KMS-11 (cell line): ENCODE measurements at regions not wholly inside any gene's neighbourhood (a gene's known extent, or its start where the extent isn't known, plus 50 kb on each side); places are given as distances from the start of the nearest gene placed in this dataset.

Experiments used
- H2AFZ ChIP-seq: fragments of 200-600 bp; sonication (generic); 2 replicates; pipeline ENCODE4 v1.6.1; 2016; ENCODE audit warnings: antibody characterized with exemption, mixed run types, low read depth
- H3K27ac ChIP-seq: fragments of 200-600 bp; sonication (generic); 2 replicates; pipeline ENCODE4 v1.6.1; 2016; ENCODE audit warnings: mild to moderate bottlenecking, mixed run types
- H3K27me3 ChIP-seq: fragments of 200-600 bp; sonication (generic); 2 replicates; pipeline ENCODE4 v1.6.1; 2017; ENCODE audit warnings: mild to moderate bottlenecking, low read depth, mixed run types, moderate library complexity; ENCODE audit not compliant: insufficient read depth
- H3K36me3 ChIP-seq: fragments of 200-600 bp; sonication (generic); 2 replicates; pipeline ENCODE4 v1.6.1; 2017; ENCODE audit warnings: mild to moderate bottlenecking, mixed run types; ENCODE audit not compliant: insufficient read depth
- H3K4me1 ChIP-seq: fragments of 200-600 bp; sonication (generic); 2 replicates; pipeline ENCODE4 v1.6.1; 2016; ENCODE audit warnings: mild to moderate bottlenecking, low read depth, mixed run types; ENCODE audit not compliant: poor library complexity, severe bottlenecking
- H3K4me2 ChIP-seq: fragments of 200-600 bp; sonication (generic); 2 replicates; pipeline ENCODE4 v1.7.0; 2016; ENCODE audit warnings: mild to moderate bottlenecking, mixed run types
- H3K4me3 ChIP-seq: fragments of 200-600 bp; sonication (generic); IDR thresholded peaks from 2 replicates; pipeline ENCODE4 v1.6.1; 2017; ENCODE audit warnings: low read depth, low read length, mixed read lengths; ENCODE audit not compliant: insufficient read depth
- H3K79me2 ChIP-seq: fragments of 200-600 bp; sonication (generic); 2 replicates; pipeline ENCODE4 v1.6.1; 2016; ENCODE audit warnings: low read depth, mixed run types; ENCODE audit not compliant: insufficient read depth
- H3K9ac ChIP-seq: fragments of 200-600 bp; sonication (generic); 2 replicates; pipeline ENCODE4 v1.6.1; 2016; ENCODE audit warnings: mild to moderate bottlenecking, mixed run types
- H4K20me1 ChIP-seq: fragments of 200-600 bp; sonication (generic); 2 replicates; pipeline ENCODE4 v1.6.1; 2016; ENCODE audit warnings: mild to moderate bottlenecking, mixed run types; ENCODE audit not compliant: insufficient read depth
- TF ChIP-seq, protein P1 (sequence below): fragments of 200-600 bp; sonication (generic); conservative IDR thresholded peaks from 2 replicates; pipeline ENCODE4 v1.6.1; 2017; ENCODE audit warnings: low read depth, mild to moderate bottlenecking, antibody characterized with exemption, low read length, moderate library complexity, mixed read lengths

DNA sequence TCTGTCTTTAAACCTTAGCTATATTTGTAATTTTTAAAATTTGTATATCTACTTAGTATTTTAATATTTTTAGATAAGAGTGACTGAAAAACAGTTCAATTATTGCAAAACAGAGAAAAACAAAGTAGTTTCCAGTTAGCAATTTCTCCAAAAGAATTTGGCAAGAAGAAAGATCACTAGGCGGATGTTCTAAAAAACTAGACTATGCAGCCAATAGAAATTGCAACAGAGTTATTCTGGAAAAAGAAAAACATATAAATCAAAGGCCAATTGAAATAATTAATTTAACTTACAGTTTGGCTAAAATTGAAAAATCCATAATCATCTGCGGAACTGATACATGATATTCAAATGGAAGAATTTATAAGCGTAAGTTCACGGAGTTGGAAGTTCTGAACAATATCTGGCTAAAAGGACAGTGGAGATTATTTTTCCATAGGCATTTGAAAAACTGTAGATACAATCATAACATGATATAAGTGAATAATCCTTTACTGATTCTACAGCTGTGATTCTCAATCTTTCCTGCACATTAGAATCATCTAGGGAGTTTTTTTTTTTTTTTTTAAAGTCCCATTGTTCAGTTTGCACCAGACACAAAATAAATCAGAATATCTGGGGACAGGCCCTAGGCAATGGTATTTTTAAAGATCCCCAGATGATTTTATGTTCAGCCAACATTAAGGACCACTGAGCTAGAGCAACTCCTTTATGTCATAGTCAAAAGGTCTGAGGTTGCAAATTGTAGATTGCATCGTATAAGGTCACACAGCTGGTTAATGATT, 605.1 kb upstream of the DAB2 start:
- TF ChIP-seq, protein P1, sequence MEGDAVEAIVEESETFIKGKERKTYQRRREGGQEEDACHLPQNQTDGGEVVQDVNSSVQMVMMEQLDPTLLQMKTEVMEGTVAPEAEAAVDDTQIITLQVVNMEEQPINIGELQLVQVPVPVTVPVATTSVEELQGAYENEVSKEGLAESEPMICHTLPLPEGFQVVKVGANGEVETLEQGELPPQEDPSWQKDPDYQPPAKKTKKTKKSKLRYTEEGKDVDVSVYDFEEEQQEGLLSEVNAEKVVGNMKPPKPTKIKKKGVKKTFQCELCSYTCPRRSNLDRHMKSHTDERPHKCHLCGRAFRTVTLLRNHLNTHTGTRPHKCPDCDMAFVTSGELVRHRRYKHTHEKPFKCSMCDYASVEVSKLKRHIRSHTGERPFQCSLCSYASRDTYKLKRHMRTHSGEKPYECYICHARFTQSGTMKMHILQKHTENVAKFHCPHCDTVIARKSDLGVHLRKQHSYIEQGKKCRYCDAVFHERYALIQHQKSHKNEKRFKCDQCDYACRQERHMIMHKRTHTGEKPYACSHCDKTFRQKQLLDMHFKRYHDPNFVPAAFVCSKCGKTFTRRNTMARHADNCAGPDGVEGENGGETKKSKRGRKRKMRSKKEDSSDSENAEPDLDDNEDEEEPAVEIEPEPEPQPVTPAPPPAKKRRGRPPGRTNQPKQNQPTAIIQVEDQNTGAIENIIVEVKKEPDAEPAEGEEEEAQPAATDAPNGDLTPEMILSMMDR, result no peak

DNA sequence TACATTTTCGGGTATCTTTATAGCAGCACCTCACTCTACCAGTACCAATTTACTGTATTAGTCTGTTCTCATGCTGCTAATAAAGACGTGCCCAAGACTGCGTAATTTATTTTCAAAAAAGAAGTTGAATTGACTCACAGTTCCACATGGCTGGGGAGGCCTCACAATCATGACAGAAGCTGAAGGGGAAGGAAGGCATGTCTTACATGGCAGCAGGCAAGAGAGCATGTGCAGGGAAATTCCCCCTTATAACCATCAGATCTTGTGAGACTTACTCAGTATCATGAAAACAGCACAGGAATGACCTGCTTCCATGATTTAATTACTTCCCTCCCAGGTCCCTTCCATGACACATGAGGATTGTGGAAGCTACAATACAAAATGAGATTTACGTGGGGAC, 602.6 kb upstream of the DAB2 start:
- H3K79me2 ChIP-seq, result no peaks in the 10 kb centered on the region
- H3K4me2 ChIP-seq, result no peak overlapping the region
- H3K4me3 ChIP-seq, result no peak overlapping the region
- no peak overlapping the region for H3K27ac ChIP-seq
- no peaks in the 10 kb centered on the region for H3K27me3 ChIP-seq
- peaks cover 14% of the 10 kb centered on the region for H3K4me1 ChIP-seq
- H4K20me1 ChIP-seq, result no peaks in the 10 kb centered on the region
- H2AFZ ChIP-seq, result no peak overlapping the region
- no peak overlapping the region for H3K9ac ChIP-seq
- TF ChIP-seq, protein P1, result no peak
- no peaks in the 10 kb centered on the region for H3K36me3 ChIP-seq

More for the DNA sequence above, 605.1 kb upstream of the DAB2 start:
- Histone ChIP-seq H3K4me3 (no peak overlapping the region), H2AFZ (no peak overlapping the region), H3K4me2 (peak overlapping the region; percentile 23), H4K20me1 (no peaks in the 10 kb centered on the region), H3K27ac (no peak overlapping the region), H3K9ac (no peak overlapping the region), H3K36me3 (no peaks in the 10 kb centered on the region), H3K79me2 (no peaks in the 10 kb centered on the region), H3K27me3 (no peaks in the 10 kb centered on the region), H3K4me1 (peaks cover 14% of the 10 kb centered on the region)

DNA sequence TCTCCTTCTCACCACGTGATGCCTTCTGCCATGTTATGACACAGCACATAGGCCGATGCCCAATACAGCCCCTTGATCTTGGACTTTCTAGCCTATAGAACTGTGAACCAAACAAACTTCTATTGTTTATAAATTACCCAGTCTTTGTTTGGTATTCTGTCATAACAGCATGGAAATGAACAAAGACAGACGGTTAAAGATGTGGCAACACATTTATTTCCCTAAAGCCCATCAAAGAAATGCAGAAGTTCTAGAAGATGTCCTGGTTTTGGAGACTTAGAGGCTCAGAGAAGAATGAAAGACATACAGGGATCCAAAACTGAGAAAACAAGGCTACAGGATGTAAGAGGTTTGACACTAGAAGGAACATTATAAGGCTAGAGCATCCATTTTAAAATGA, 600.8 kb upstream of the DAB2 start:
- H3K4me3 ChIP-seq, result no peak overlapping the region
- H3K27me3 ChIP-seq, result no peaks in the 10 kb centered on the region
- no peak overlapping the region for H3K4me2 ChIP-seq
- peaks cover 8% of the 10 kb centered on the region for H3K4me1 ChIP-seq
- no peak overlapping the region for H3K9ac ChIP-seq
- no peak overlapping the region for H2AFZ ChIP-seq
- no peaks in the 10 kb centered on the region for H4K20me1 ChIP-seq
- no peak overlapping the region for H3K27ac ChIP-seq
- no peaks in the 10 kb centered on the region for H3K79me2 ChIP-seq
- H3K36me3 ChIP-seq, result no peaks in the 10 kb centered on the region
- TF ChIP-seq, protein P1, result no peak

GRCh38 chr5:40022057-40022456, 597.3 kb upstream of the DAB2 start:
- Histone ChIP-seq H3K4me1 (no peaks in the 10 kb centered on the region), H4K20me1 (no peaks in the 10 kb centered on the region)
- TF ChIP-seq, protein P1, result no peak

More at GRCh38 chr5:40022057-40022456, 597.3 kb upstream of the DAB2 start:
- Histone ChIP-seq H3K79me2 (no peaks in the 10 kb centered on the region), H3K4me3 (no peak overlapping the region), H2AFZ (no peak overlapping the region), H3K27me3 (no peaks in the 10 kb centered on the region), H3K36me3 (no peaks in the 10 kb centered on the region), H3K4me2 (no peak overlapping the region), H3K9ac (no peak overlapping the region), H3K27ac (no peak overlapping the region)
